Stimulated activated effector memory CD8-positive, alpha-beta T cell treated with anti-CD3 and anti-CD28 coated beads, Interleukin-12 subunit alpha, Interleukin-12 subunit beta, amount 100 ng/mL, for 72 hours (primary cell): ENCODE measurements at regions not wholly inside any gene's neighbourhood (a gene's known extent, or its start where the extent isn't known, plus 50 kb on each side); places are given as distances from the start of the nearest gene placed in this dataset.

Source experiments
- ATAC-seq: fragments of 150-1000 bp; cut with Tn5 transposase; 2 replicates; pipeline ENCODE4 v1.10.0; 2021
- DNase-seq, 2 donors: peaks; one replicate each; pipeline ENCODE4 v3.0.0; 2021 to 2022; ENCODE audit warnings: low spot score in 2 of 2
- H3K27ac Mint-ChIP-seq: one replicate; pipeline ENCODE4 v1.8.0; 2022; ENCODE audit warnings: mild to moderate bottlenecking, mixed read lengths
- H3K36me3 Mint-ChIP-seq: one replicate; pipeline ENCODE4 v1.8.0; 2022; ENCODE audit warnings: mild to moderate bottlenecking, mixed read lengths
- H3K4me1 Mint-ChIP-seq: one replicate; pipeline ENCODE4 v1.8.0; 2022; ENCODE audit warnings: mixed read lengths
- H3K4me3 Mint-ChIP-seq: one replicate; pipeline ENCODE4 v1.8.0; 2022; ENCODE audit warnings: mild to moderate bottlenecking, mixed read lengths
- H3K9me3 Mint-ChIP-seq: one replicate; pipeline ENCODE4 v1.8.0; 2022; ENCODE audit warnings: mixed read lengths

DNA sequence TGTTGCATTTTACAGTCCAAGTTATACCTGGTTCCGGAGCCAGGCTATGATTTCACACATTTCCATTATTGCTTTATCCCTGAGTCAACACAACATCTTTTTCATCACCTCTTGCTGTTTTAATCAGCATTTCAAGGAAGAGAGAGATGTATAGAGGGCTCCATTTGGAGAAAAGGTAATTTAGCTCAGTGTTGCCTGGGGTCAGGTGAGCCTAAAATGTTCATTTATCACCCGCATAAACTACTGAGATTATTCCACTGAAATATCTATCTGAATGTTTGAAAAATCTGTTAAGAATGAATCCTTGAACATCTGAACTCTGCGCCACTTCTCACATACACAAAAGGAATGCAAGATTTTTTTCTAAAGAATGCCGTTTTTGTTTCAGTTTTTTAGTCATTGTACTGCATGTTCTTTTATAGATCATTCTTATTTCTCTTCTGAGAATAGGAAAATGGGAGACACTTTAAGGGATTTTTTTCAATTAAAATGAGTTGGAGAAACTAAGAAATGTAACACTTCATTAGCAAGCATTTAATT, 51.5 kb upstream of the AGTR1 start:
- DNase-seq (no peak), ATAC-seq (no peak)
- Mint-ChIP-seq H3K4me3 (no peak overlapping the region), H3K36me3 (no peaks in the 10 kb centered on the region), H3K4me1 (no peaks in the 10 kb centered on the region), H3K27ac (no peak overlapping the region), H3K9me3 (no peaks in the 10 kb centered on the region)
